PC-3 (cell line): ENCODE measurements at regions not wholly inside any gene's neighbourhood (a gene's known extent, or its start where the extent isn't known, plus 50 kb on each side); places are given as distances from the start of the nearest gene placed in this dataset.

ENCODE experiments used
- ATAC-seq: fragments of 200-7000 bp; cut with Tn5 transposase; 2 replicates; pipeline ENCODE4 v1.9.1; 2020; ENCODE audit warnings: mild to moderate bottlenecking, moderate library complexity
- BruUV-seq: library from RNA; stranded (reverse); fragments of 400-500 nt; replicated peaks from 2 replicates; lab custom pipeline; 2021; lab: Mats Ljungman, UMichigan
- CTCF ChIA-PET: fragments of 300-600 bp; sonication (Branson Sonifier 250); formaldehyde crosslinking; loops from one replicate; lab custom pipeline; 2022; ENCODE audit warnings: antibody characterized with exemption; lab: Charles Lee
- POLR2A ChIA-PET: fragments of 300-600 bp; sonication (Branson Sonifier 250); formaldehyde crosslinking; loops from one replicate; lab custom pipeline; 2022; ENCODE audit warnings: antibody characterized with exemption; ENCODE audit not compliant: unreplicated experiment; lab: Charles Lee
- DNase-seq: peaks from one replicate; pipeline ENCODE4 v3.0.0-alpha.2; 2015
- H2AFZ ChIP-seq: fragments of 300-600 bp; sonication (generic); 2 replicates; pipeline ENCODE4 v1.6.0; 2016; ENCODE audit warnings: antibody characterized with exemption, low read length
- H3F3A ChIP-seq: fragments of 300-600 bp; sonication (generic); one replicate; pipeline ENCODE4 v1.6.0; 2017; ENCODE audit warnings: antibody characterized with exemption, low read length, control low read depth, mild to moderate bottlenecking; ENCODE audit not compliant: unreplicated experiment
- H3K27ac ChIP-seq: fragments of 300-600 bp; sonication (generic); 2 replicates; pipeline ENCODE4 v1.5.1; 2016; ENCODE audit warnings: mild to moderate bottlenecking, low read length
- H3K27me3 ChIP-seq: fragments of 300-600 bp; sonication (generic); 2 replicates; pipeline ENCODE4 v1.6.1; 2016; ENCODE audit warnings: low read length, mixed read lengths
- H3K36me3 ChIP-seq: fragments of 300-600 bp; sonication (generic); 2 replicates; pipeline ENCODE4 v1.6.1; 2016; ENCODE audit warnings: low read depth, mixed run types, low read length, mixed read lengths
- H3K4me1 ChIP-seq: fragments of 300-600 bp; sonication (generic); 2 replicates; pipeline ENCODE4 v1.5.1; 2016; ENCODE audit warnings: low read length; ENCODE audit not compliant: insufficient read depth
- H3K4me2 ChIP-seq: fragments of 300-600 bp; sonication (generic); 2 replicates; pipeline ENCODE4 v1.6.0; 2016; ENCODE audit warnings: low read length
- H3K4me3 ChIP-seq: fragments of 300-600 bp; sonication (generic); 2 replicates; pipeline ENCODE4 v1.5.1; 2016; ENCODE audit warnings: mild to moderate bottlenecking, low read length, mixed read lengths
- H3K79me2 ChIP-seq: fragments of 300-600 bp; sonication (generic); 2 replicates; pipeline ENCODE4 v1.6.1; 2017; ENCODE audit warnings: low read length, mixed read lengths
- H3K9ac ChIP-seq: fragments of 300-600 bp; sonication (generic); 2 replicates; pipeline ENCODE4 v1.6.0; 2016; ENCODE audit warnings: mild to moderate bottlenecking, low read length
- H3K9me2 ChIP-seq: fragments of 300-600 bp; sonication (generic); replicated peaks from 2 replicates; pipeline ENCODE4 v1.6.1; 2016; ENCODE audit warnings: mixed run types, low read length, mixed read lengths
- H3K9me3 ChIP-seq: fragments of 300-600 bp; sonication (generic); 2 replicates; pipeline ENCODE4 v1.6.1; 2016; ENCODE audit warnings: low read length, mixed read lengths
- H4K20me1 ChIP-seq: fragments of 300-600 bp; sonication (generic); 2 replicates; pipeline ENCODE4 v1.6.1; 2016; ENCODE audit warnings: low read length, mixed read lengths
- EZH2 ChIP-seq: fragments of 300-600 bp; sonication (generic); IDR thresholded peaks from one replicate; pipeline ENCODE4 v1.6.1; 2017; ENCODE audit warnings: antibody characterized with exemption, mild to moderate bottlenecking, low read length; ENCODE audit not compliant: unreplicated experiment
- EZH2phosphoT487 ChIP-seq: fragments of 300-600 bp; sonication (generic); IDR thresholded peaks from 2 replicates; pipeline ENCODE4 v1.6.1; 2018; ENCODE audit warnings: mild to moderate bottlenecking, antibody characterized with exemption, low read length, borderline replicate concordance
- intact Hi-C: fragments of 100-400 bp; cut with micrococcal nuclease; formaldehyde crosslinking; loops from 2 replicates; pipeline ENCODE4 v1.9.0; 2023
- TF ChIP-seq, protein P1 (sequence below): fragments of 300-600 bp; sonication (generic); conservative IDR thresholded peaks from 2 replicates; pipeline ENCODE4 v1.5.1; 2017; ENCODE audit warnings: antibody characterized with exemption, low read depth, mild to moderate bottlenecking, low read length

DNA sequence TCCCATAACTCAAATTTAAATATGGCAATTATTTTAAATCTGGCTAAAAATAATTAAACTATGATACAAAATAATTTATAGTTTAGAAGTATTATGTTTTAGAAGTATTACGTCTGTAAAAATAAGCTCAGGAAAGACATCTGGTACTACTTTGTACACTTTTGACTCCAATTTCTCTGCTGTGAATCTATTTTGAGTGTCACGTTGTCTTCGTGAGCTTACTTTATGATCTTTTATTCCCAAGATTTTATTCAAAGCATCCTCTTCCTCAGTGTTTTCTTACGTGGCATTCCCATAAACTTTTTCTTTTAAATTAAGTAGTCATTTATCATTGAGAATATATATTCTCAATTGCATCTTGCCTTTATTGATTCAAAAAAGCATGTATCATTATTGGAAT, 223.3 kb upstream of the KCNJ16 start:
- Histone ChIP-seq H2AFZ (no peak overlapping the region), H3K9me3 (no peaks in the 10 kb centered on the region), H3K4me3 (no peak overlapping the region), H3K9ac (no peak overlapping the region), H3F3A (no peaks in the 10 kb centered on the region), H3K4me1 (peaks cover 3% of the 10 kb centered on the region), H3K9me2 (no peaks in the 10 kb centered on the region), H3K36me3 (no peaks in the 10 kb centered on the region), H3K4me2 (no peak overlapping the region), H3K27ac (no peak overlapping the region), H4K20me1 (no peaks in the 10 kb centered on the region), H3K79me2 (no peaks in the 10 kb centered on the region), H3K27me3 (no peaks in the 10 kb centered on the region)
- ChIA-PET POLR2A (no interaction called here), CTCF (interaction anchor here (0.6 kb wide), 1 partner anchor 778 kb away, joined by 5 read pairs; no protein-coding TSS in a partner anchor)
- DNase-seq (no peak), ATAC-seq (no peak)
- no TSS peak for BruUV-seq
- TF ChIP-seq EZH2 (no peak), EZH2phosphoT487 (no peak)
- TF ChIP-seq, protein P1, sequence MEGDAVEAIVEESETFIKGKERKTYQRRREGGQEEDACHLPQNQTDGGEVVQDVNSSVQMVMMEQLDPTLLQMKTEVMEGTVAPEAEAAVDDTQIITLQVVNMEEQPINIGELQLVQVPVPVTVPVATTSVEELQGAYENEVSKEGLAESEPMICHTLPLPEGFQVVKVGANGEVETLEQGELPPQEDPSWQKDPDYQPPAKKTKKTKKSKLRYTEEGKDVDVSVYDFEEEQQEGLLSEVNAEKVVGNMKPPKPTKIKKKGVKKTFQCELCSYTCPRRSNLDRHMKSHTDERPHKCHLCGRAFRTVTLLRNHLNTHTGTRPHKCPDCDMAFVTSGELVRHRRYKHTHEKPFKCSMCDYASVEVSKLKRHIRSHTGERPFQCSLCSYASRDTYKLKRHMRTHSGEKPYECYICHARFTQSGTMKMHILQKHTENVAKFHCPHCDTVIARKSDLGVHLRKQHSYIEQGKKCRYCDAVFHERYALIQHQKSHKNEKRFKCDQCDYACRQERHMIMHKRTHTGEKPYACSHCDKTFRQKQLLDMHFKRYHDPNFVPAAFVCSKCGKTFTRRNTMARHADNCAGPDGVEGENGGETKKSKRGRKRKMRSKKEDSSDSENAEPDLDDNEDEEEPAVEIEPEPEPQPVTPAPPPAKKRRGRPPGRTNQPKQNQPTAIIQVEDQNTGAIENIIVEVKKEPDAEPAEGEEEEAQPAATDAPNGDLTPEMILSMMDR = no peak
- intact Hi-C loops = no loop called here

DNA sequence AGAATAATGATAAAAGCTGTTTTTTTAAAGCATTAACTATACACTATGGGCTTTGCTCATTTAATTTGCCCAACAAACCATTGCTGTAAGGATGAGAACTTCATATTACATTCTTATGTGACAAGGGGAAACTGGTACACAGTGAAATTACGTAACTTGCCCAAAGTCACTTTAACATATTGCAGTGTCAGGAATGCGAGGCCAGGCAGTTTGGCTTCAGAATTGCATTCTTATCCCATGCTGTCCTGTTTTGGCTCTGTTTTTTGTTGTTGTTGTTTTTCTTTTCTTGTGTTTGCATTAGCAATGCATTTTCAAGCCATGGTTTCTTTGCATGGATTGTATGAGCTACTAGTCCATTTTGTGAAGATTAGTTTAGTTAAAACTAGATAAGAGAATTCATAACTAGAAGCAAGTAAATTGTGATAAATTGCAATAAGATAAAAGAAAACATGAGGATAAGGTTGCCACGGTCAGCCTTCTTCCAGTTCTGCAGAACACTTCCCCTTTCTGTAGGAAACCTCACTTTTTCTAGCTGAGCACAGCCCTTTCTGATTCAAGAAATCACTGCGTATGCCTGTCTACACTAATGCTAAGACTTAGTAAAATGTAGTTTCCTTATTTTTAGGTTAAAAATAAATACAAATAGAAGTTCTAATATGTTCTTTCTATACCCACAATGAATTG, 221.3 kb upstream of the KCNJ16 start:
- H3K4me2 ChIP-seq = no peak overlapping the region
- peaks cover 17% of the 10 kb centered on the region for H3K4me1 ChIP-seq
- H3K79me2 ChIP-seq = no peaks in the 10 kb centered on the region
- H4K20me1 ChIP-seq = no peaks in the 10 kb centered on the region
- no peak for TF ChIP-seq EZH2phosphoT487
- TF ChIP-seq EZH2 = no peak
- TF ChIP-seq, protein P1 = no peak
- no peaks in the 10 kb centered on the region for H3K9me2 ChIP-seq
- H2AFZ ChIP-seq = no peak overlapping the region
- no peaks in the 10 kb centered on the region for H3K36me3 ChIP-seq
- no peaks in the 10 kb centered on the region for H3K27me3 ChIP-seq
- BruUV-seq = no TSS peak
- intact Hi-C loops = no loop called here
- ChIA-PET POLR2A (no interaction called here), CTCF (no interaction called here)
- no peak overlapping the region for H3K27ac ChIP-seq
- ATAC-seq = no peak
- no peaks in the 10 kb centered on the region for H3K9me3 ChIP-seq
- no peak overlapping the region for H3K4me3 ChIP-seq
- H3K9ac ChIP-seq = no peak overlapping the region
- no peaks in the 10 kb centered on the region for H3F3A ChIP-seq
- DNase-seq = no peak

DNA sequence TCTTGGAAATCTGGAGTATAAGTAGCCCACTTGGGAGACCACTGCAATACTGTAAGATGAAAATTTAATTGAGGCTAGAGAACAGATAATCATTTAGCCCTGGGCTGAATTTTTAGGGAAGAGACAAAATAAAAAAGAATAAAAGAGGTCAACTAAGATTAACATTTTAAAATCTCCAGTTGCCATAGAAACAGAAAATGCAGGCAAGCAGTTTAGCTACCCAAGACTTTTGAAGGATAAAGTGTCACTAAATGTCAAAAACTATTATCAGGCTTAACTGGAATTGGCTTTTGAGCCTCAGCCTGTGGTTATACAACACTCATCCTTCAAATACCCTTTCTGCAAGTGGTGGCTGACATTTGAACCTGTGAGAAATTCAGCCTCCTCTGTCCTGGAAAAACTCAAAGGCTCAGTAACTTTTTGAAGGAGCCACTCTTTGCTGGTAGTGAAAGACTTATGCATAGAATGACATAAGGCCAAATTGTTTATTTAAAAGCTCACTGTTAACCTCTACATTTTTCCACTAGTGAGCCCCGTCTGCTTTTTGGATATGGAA, 220.7 kb upstream of the KCNJ16 start:
- Histone ChIP-seq H4K20me1 (no peaks in the 10 kb centered on the region), H3K4me2 (no peak overlapping the region), H3K9me2 (no peaks in the 10 kb centered on the region), H3F3A (no peaks in the 10 kb centered on the region), H3K4me3 (no peak overlapping the region), H3K9me3 (no peaks in the 10 kb centered on the region), H3K9ac (no peak overlapping the region), H3K4me1 (peaks cover 17% of the 10 kb centered on the region), H2AFZ (no peak overlapping the region), H3K27ac (no peak overlapping the region), H3K79me2 (no peaks in the 10 kb centered on the region), H3K36me3 (no peaks in the 10 kb centered on the region), H3K27me3 (no peaks in the 10 kb centered on the region)
- POLR2A ChIA-PET = no interaction called here
- CTCF ChIA-PET = no interaction called here
- no TSS peak for BruUV-seq
- ATAC-seq = no peak
- DNase-seq = no peak
- TF ChIP-seq, protein P1 = no peak
- TF ChIP-seq EZH2phosphoT487 (no peak), EZH2 (no peak)
- intact Hi-C loops = no loop called here
